GM21576 (cell line): ENCODE measurements at regions not wholly inside any gene's neighbourhood (a gene's known extent, or its start where the extent isn't known, plus 50 kb on each side); places are given as distances from the start of the nearest gene placed in this dataset.
"Not testable (repeated sequence)": the region's sequence is repeated elsewhere in the genome, so short reads cannot be mapped to it uniquely, and the experiment has no call there.

ENCODE experiments used
- ATAC-seq: cut with Tn5 transposase; IDR thresholded peaks from one replicate; pipeline ENCODE4 v1.9.1; 2021; ENCODE audit warnings: mild to moderate bottlenecking, moderate library complexity; ENCODE audit not compliant: unreplicated experiment

DNA sequence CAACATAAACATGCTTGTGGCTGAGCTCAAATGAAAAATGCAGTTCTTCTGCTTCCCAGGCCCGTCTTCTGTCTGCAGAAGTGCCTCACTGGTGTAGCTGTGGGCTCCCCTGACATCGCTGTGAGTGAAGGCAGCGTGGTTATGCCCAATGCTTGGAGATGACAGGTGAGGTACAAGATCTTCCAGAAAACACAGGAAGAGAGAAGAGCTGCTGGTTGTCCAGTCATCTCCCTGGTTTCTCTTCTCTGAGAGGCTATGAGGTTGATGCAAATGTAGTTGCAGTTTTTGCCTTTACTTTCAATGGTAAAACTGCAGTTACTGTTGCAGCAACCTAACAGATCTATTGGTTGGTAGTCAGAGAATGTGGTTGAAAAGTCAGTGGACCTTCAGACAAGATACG lies 223.6 kb downstream of the GATA3 start:
- no peak for ATAC-seq

DNA sequence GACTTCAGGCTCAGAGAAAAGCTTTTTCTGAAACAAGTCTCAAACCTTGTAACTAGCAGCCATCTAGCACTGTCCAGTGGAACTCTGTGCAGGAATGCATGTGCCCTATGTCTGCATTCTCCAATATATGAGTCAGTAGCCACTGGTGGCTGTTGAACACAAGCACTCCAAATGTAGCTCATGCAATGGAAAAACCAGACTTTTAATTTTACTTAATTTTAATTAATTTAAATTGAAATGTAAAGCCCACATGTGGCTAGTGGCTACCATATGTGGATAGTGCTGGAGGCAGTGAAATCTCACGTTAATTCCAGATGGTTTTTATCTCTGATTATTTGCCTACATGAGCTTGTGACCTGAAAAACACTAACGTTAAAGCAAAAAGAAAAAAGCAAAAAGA lies 225.1 kb downstream of the GATA3 start:
- ATAC-seq = no peak

DNA sequence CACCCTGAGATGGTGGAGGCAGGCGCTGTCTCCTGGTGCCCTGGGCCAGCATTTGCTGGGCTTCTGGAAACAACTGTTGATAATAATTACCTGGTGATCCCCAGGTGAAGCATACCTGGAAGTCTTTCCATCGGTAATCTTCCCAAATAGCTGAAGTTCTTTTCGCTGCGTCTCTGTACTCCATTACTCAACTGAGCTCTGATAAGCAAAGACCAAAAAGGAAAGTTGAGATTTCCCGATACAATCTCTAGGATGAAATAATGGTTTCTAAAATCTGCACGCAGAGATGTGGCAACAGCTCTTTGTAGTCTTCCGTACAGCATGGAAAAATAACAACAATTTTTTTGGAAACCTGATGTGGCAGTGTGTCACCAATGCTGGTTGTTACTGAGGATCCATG lies 226.5 kb downstream of the GATA3 start:
- no peak for ATAC-seq

DNA sequence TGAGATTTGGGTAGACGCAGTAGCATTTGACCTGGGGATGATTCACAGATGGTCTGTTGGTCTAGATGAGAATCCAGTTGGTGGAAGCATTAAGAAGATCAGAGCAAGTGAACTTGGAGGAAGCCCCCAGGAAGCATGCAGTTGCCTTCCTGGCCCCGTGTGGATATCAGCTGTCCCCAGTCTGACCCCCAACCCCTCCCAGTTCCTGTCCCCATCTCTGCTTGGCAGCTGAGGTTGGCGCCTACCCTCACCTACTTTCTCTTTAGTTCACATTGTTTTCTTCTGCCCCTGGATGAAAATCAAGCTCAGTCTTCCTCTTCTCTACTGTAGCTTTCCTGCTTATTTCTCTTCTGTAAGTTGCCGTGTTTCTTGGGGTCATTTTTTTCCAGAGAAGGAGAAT lies 227.9 kb downstream of the GATA3 start:
- ATAC-seq = no peak

DNA sequence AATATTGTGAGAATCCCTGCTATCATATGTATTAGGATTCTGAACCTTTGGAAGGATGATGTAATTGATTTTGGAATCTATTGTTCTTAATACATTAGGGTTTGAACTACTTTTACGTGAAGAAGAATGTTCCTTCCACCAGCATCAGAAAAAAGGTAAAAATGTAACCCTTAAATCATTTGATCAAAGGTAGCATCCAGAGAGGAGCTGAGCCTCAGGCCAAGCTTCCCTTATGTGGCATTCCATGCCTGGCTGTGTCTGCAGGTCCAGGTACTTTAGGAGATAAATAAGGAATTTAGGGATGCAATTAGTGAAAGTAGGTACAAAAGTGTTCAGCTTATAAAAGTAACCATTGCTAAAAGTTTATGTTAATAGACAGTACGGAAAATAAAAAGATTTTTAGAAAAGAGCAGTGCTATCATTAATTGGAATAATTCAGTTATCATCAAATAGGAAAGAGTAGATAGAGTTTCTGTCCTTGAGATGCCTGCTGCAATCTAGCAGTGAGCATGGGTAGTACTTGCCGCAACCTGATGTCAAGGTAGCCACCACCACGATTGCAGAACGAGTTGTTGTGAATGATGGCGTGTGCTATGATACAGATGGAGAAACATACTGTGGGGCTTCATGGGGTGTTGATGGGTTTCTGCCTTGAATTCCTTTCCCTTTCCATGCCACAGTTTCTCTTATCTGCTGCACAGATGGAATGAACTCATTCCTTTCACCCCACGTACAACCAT lies 228.8 kb downstream of the GATA3 start:
- ATAC-seq = no peak

DNA sequence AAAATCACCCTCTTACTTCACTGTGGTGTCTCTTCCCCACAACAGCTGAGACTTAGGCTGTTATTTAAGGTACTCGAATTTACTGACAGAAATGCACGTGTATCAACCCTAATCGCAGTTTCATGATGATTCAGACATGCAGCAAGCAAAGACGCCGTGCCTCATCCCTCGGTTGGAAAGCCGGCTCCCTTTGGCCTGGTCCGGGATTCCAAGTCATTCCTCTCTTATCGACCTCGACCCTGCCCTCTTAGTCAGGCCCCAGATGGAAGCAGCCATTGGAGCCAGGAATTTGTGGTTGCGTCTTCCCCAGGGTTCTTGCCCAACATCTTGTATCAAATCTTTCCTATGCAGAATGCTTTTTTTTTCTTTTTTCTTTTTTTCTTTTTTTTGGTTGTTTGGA lies 229.5 kb downstream of the GATA3 start:
- no peak for ATAC-seq

DNA sequence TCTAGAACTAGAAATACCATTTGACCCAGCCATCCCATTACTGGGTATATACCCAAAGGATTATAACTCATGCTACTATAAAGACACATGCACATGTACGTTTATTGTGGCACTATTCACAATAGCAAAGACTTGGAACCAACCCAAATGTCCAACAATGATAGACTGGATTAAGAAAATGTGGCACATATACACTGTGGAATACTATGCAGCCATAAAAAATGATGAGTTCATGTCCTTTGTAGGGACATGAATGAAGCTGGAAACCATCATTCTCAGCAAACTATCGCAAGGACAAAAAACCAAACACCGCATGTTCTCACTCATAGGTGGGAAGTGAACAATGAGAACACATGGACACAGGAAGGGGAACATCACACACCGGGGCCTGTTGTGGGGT lies 231.5 kb downstream of the GATA3 start:
- not testable (repeated sequence) for ATAC-seq

DNA sequence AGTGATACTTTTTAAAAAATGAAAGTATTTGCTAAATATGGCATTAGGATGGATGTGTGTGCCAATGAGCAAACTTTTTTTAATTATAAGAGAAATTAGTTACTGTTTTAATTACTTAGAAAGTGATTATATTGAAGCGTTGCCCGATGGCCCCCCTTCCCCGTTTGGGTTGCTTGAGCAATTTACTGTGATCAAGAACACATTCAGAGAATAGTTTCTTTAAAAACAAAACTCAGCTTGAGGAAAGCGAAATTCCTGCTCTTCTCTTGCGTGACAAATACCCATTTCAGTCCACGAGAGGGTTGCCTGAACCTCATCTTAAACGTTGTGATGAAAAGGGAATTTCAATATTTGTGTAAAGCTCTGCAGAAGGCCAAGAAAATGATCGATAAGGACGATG lies 234.1 kb downstream of the GATA3 start:
- ATAC-seq = no peak

DNA sequence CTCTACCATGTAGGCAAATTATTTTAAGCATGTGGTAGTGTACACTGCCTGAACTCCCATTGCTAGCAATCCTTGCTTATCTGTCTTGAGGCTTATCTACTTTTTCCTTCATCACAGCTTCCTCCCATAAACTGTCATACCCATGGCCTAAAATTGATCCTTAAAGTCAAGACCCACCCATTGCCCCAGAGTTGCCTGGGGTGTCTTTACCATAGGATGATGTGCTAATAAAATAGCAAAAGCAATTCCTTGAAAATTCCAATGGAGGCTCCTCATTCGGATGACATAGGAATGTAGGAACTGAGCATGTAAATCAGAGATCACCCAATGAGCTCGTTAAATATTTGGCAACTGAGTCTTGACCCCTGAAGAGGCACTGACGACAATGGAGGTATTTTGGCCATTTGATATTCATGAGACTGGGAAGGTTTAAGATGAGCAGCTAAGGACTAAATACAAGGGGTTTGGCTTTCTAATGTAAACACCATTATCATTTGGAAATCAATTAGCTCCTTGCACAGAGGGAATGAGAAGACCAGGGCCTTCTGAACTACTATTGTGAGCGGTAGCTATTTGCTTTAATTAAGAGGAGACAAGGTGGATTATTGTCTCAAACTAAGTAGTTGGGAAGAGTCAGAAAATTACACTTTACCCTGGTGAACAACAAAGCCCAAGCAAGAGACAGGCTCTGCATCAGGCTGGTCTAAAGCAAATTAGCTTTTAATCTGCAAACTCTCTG lies 234.9 kb downstream of the GATA3 start:
- no peak for ATAC-seq

DNA sequence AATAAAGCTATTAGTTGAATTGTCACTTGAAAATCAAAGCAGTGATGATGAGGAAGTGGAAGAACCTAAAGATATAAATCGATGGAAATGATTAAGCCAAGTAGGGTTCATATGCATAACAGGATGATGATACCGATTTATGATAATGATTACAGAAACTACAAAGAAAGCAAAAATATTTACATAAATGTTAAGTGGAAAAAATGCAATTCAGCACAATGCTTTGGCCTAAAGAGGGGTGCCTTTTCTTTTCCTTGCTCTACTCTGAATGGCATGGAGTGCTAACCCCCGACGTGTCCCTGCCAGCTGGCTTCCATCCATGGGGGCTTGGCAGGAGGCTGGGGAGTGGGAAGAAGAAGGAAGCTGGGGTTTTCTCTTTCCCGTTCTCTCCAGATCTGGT lies 240.3 kb downstream of the GATA3 start:
- ATAC-seq = no peak

DNA sequence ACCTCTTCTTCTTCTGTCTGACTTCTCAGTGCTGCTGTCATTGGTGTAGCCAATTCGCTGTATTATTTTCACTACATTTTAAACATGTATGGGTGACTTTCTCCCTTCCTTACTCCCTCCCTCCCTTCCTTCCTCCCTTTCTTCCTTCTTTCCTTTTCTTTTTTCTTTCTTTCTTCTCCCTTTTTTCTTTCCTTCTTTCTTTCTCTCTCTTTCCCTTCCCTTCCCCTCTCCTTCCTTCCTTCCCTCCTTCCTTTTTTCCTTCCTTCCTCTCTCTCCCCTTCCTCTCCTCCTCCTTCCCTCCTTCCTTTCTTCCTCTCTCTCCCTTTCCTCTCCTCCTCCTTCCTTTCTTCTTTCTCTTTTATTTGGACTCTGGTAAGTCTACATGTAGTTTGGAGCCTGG lies 240.8 kb downstream of the GATA3 start:
- no peak for ATAC-seq

DNA sequence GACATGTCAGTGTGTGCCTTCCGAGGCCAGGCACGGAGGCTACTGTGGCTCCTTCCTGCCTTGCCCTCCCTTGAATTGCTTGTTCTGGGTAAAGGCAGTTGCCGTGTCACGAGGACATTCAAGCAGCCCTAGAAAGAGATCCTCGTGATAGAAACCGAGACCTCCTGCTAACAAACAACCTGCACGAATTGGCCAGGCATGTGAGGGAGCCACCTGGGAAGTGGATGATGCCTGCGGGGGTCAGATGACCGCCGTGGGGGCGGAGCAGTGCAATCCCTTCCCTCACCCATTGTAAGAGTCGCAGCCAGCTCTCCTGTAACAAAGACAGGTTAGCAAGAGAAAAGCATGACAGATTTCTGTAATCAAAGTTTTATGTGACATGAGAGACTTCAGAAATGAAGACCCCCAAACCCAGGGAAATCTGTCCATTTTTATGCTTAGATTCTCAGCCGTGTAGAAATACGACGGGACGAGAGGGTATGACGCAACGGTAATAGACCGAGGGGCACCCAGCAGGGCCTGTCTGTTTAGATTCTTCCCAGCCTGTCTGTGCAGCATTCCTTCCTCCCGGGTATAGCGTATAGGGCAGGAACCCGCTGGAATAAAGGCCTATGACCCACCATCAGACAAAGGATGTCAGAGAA lies 241.7 kb downstream of the GATA3 start:
- ATAC-seq = no peak

DNA sequence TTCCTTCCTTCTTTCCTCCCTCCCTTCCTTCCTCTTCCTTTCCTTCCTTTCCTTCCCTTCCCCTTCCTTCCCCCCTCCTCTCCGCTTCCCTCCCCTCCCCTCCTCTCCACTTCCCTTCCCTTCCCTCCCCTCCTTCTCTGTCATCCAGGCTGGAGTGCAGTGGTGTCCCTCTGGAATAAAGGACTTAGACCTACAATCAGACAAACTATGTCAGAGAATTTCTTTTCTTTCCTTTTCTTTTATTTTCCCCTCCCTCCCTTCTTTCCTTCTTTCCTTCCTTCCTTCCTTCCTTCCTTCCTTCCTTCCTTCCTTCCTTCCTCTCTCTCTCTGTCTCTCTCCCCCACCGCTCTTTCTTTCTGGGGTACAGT lies 242.2 kb downstream of the GATA3 start:
- ATAC-seq = no peak

DNA sequence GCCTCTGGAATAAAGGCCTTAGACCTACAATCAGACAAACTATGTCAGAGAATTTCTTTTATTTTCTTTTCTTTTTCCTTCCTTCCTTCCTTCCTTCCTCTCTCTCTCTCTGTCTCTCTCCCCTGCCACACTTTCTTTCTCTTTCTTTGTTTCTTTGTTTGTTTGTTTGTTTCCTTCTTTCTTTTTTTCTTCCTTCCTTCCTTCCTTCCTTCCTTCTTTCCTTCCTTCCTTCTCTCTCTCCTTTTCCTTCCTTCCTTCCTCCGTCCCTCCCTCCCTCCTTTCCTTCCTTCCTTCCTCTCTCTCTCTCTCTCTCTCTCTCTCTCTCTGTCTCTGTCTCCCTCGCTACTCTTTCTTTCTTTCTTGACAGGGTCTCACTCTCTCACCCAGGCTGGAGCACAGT lies 242.6 kb downstream of the GATA3 start:
- no peak for ATAC-seq

DNA sequence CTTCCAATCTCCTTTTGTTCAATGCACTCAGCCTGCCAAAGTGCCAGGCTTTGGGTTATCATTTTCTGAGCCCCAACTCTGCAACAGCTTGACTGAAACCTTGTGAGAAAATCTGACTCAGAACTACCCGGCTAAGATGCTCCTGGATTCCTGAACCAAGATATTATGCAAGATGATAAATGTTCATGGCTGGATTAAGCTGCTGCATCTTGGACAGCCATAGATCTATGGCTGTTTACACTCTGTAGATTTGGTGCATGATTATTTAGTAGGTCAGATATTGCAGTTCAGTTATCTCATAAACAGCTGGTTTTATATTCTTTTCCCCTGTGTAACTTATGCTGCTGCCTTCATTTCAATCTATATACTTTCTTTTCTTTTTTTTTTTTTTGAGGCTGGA lies 243.5 kb downstream of the GATA3 start:
- no peak for ATAC-seq

DNA sequence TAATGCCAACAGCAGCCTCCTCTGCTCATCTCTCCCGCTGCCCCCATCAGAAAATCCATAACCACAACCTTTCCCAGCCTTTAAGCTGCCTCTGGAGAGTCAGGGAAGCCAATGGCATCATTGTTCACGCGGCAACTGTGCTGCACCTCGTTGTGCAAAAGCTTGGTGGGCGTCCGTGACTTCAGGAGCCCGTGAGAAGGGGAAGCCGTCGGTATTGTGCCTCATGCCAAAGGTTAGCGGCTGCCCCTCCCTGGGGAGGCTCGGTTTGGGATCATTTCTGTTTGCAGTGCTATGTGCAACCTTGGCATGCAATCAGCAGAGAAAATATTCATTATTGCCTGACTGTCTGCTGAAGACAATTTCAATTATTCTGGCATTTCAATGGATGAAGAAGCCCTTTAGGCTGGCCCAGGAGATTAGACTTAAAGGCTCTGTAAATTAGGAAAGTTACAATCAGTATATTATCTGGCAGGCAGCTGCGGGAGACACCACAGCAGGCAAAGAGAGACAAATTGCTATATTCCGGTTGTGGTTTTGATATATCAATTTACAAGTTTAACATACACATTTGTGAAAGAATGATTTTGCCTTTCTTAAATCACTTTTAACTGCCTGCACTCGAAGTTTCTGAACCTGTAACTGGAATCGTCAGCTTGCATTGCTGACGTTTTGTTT lies 244.5 kb downstream of the GATA3 start:
- ATAC-seq = no peak

DNA sequence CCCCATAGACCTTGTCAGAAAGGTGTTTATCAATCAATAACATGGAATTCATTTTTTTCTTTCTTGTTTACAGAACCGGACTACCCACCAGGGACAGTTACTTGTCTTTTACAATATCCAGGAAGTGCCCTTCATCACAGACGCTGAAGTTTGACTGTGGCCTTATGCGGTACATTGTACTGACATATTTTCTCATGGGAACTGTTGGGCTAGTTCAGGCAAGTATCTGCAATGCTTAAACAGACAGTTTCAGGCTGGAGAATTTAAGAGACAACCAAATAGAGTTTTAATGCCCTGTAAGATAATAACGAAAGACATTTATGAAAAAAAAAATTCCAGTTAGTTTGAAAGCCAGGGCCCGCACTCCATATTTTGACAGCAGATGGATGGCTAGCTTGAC lies 246.4 kb downstream of the GATA3 start:
- no peak for ATAC-seq

DNA sequence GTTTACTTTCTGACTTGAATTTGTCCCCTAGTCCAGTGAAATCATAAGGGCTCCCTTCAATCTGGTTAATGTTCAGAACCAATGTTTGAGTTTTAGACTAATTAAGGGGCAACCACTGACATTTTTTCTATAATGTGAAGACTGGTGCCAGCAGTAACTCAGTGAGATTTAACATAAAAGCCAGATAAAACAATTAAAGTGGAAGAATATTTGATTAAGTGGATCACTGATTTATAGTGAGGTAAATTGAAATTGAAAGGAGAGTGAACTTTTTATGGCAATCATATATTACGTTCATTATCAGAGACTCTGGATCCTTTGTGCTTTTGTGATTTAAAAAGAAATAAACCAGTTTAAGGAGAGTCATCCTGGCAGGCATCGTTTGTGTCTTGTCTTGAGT lies 246.8 kb downstream of the GATA3 start:
- ATAC-seq = no peak

DNA sequence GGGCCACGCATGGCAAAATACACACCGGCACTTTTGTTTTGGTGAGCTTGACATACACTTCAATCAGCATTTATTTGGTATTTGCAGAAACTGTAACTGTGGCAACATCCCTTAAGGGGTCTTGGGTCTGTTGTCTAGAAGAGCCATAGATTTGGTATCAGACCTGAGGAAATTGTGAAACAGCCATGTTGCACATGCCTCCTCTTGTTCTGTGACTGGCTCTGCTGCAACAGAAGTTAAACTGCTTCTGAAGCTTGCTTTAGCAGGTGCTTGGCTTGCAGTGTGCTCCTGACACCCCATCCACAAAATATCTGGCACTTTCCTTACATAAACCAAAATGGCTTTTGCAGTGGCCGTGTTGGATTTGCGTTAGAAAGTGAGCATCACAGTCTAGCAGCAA lies 247.3 kb downstream of the GATA3 start:
- no peak for ATAC-seq

DNA sequence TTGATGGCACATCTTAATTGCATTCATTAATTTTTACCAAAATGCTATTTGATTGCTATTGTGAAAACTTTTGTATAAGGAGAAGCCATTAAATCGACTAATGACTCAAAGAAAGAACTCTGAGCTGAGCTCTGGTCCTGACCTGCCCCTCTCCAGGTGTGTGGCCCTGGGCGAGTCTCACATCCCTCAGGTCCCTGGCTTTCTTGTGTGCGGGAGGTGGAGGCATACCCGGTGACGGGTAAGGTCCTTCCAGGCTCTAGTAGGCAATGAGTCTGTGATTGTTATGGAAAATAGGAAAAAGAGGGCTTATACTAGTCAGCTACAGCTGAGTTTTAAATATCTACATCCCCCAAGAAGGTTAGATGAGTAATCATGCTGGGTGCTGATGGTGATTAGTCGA lies 248.1 kb downstream of the GATA3 start:
- ATAC-seq = no peak

DNA sequence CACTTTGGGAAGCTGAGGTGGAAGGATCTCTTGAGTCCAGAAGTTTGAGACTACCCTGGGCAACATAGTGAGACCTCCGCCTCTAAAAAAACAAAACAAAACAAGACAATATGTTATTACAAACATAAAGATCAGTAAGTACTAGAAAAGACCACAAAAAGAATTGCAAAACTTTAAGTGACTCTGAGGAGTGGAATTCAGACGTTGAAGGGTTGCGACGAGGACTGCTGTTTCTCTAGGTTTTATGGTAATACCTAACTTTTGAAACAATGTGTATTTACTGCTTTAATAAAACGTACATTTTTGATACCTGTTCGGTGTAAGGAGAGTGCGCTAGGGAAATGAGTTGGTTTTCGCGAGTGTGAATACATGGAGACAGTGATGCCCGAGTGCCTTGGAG lies 250.4 kb downstream of the GATA3 start:
- no peak for ATAC-seq
